Cardiac fibroblast (primary cell): ENCODE measurements at regions not wholly inside any gene's neighbourhood (a gene's known extent, or its start where the extent isn't known, plus 50 kb on each side); places are given as distances from the start of the nearest gene placed in this dataset.
"Not testable (repeated sequence)": the region's sequence is repeated elsewhere in the genome, so short reads cannot be mapped to it uniquely, and the experiment has no call there.

Experiments
- DNase-seq, 2 donors: peaks; one replicate each; pipeline versions ENCODE4 v3.0.0 to v3.0.0-alpha.2; 2010; ENCODE audit warnings: low read depth in 2 of 2
- H3K4me3 ChIP-seq, 2 donors: replicated peaks in 1 of 2; 1 replicate in 1 of 2; 2 replicates in 1 of 2; pipeline ENCODE4 v1.5.1; 2011; ENCODE audit warnings: low read depth in 2 of 2, low read length in 2 of 2, mild to moderate bottlenecking in 2 of 2, moderate library complexity in 1 of 2
- TF ChIP-seq, protein P1 (sequence below): IDR thresholded peaks from one replicate; pipeline ENCODE4 v1.5.1; 2011; ENCODE audit warnings: low read depth, mild to moderate bottlenecking, low read length, inconsistent platforms

DNA sequence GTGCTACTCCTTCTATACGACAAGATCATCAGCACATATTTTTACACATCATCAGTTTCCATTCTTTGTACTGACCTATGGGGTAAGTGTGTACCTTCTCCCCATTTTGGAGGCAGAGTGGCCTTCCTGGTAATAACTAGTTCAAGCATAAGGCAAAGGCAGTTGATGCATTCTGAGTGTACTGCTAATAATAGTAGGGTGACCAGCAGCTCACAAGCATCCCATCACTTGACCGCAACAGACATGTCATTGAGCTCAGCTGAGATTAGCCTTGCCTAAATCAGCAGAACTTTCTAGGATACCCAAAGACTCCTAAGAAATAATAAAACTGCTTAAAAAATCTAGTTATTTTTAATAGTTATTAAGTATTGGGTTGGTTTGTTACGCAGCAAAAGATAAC is 329.8 kb upstream of the FRG2C start:
- TF ChIP-seq, protein P1, sequence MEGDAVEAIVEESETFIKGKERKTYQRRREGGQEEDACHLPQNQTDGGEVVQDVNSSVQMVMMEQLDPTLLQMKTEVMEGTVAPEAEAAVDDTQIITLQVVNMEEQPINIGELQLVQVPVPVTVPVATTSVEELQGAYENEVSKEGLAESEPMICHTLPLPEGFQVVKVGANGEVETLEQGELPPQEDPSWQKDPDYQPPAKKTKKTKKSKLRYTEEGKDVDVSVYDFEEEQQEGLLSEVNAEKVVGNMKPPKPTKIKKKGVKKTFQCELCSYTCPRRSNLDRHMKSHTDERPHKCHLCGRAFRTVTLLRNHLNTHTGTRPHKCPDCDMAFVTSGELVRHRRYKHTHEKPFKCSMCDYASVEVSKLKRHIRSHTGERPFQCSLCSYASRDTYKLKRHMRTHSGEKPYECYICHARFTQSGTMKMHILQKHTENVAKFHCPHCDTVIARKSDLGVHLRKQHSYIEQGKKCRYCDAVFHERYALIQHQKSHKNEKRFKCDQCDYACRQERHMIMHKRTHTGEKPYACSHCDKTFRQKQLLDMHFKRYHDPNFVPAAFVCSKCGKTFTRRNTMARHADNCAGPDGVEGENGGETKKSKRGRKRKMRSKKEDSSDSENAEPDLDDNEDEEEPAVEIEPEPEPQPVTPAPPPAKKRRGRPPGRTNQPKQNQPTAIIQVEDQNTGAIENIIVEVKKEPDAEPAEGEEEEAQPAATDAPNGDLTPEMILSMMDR, result no peak
- DNase-seq, result no peak
- no peak overlapping the region for H3K4me3 ChIP-seq

DNA sequence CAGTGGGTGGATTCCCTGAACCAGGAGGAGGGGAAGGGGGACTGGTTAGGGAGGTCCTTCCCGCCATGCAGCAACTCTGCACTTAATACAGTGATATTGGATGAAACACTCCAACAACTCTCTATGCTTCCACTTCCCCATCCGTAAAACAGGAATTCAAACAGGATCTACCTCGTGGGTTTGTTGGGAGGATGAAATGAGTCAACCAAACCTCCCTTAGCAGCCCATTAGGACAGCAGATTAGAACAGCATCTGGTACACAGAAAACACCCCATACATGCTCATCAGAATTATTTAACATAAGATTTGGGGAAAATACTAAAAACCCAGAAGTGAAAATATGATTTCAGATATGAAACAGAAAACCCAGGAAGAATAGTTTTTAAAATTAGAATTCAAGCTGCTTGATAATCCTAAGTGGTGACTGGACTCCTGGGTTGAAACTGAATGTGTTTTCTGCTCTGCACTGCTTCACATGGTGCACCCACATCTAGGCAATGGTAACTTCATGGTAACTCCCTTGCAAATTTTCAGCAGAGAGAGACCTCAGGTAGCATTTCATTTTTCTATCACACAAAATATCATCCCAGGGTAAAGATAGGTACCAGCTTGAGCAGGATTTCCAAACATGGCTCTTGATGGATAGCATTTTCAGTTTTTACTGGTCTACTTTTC is 326.8 kb upstream of the FRG2C start:
- TF ChIP-seq, protein P1, result no peak
- DNase-seq, result no peak
- H3K4me3 ChIP-seq, result no peak overlapping the region

DNA sequence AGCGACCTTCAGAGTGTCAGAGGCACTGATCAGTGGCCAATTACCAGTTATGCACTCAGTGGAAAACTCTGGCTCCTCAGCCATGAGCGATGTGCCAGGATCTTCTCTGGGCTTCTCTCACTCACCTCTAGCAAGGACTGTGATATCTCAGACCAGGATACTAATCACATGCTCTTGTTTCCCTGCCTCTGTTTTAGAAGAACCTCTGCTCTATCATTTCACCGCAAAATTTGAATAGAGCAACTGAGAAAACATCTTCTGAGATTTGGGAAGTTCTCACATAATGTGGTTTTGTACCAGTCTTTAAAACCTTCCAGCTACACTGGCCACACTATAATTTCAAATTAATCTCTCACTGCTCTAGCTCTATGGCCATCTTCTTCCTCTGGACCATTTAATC is 325.8 kb upstream of the FRG2C start:
- TF ChIP-seq, protein P1, result no peak
- no peak for DNase-seq
- no peak overlapping the region for H3K4me3 ChIP-seq

DNA sequence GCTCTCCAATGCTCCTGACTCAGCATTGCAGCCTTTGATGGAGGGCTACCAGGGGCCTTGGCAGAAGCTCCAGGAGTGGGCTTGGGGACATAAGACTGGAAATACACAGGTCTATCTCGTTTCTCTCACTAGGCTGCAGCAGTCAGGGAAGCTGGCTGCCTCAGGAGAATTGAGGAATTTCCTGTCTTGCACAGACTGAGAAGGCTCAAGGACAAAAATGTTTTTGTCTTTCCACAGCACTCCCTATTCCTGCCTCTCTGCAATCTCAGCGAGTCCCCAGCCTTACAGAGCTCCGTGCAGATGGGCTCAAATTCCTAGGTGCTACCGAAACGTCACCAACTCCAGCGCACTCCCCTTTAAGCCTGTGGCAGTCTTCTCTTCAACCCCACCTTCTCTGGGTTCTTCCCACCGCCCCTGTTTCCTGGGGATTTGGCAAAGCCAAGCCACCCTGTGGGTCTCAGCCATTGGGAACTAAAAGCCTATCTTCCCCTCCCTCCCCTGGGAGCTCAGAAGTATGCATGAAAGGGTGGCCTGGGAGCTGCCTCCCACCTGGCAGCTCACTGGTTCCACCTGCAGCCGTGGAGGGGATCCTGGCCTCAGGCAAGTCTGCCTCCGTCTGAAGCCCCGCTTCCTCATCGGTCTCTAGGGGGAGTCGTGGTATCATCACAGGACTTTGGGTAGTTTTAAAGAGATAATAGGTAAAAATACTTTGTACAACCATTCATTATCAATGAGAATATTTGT is 322.6 kb upstream of the FRG2C start:
- no peak overlapping the region for H3K4me3 ChIP-seq
- DNase-seq, result peak in 1 of 2 donors; percentile 1
- TF ChIP-seq, protein P1, result no peak

DNA sequence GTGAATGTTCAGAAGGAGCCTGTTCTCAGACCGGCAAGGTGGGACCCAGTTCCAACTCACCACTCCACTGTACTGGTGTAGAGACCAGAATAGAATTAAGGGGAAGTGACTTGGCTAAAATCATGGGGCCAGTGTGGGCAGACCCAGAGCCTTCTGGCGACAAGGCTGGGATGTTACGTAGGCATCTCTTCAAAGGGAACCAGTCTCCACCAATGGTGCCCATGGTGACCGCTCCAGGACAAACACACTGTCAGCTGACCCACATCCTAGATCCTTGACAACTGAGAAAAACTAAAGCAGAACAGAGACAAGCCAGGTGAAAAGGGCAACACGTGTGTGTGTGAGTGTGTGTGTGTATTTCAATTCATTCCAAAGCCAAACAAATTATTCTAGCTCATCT is 321.7 kb upstream of the FRG2C start:
- TF ChIP-seq, protein P1, result no peak

DNA sequence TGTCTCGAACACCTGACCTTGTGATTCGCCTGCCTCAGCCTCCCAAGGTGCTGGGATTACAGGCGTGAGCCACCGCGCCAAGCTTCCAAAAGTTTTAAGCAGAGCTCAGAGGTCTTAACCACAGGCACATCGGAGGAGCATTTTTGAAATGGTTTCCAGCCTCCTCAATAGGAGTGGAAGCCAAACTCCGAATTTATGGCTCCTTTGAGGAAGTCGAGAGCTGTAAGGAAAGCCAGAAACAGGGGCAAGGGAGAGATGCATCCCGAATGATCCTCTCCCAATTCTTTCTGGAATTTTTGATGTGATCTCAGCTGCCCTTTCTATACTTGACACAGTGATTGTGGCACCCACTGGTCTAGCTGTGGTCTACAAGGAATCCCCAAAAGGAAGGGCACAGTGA is 313.6 kb upstream of the FRG2C start:
- DNase-seq, H3K4me3 ChIP-seq: not testable (repeated sequence)

More for the DNA sequence above, 321.7 kb upstream of the FRG2C start:
- DNase-seq, result no peak
- H3K4me3 ChIP-seq, result no peak overlapping the region

DNA sequence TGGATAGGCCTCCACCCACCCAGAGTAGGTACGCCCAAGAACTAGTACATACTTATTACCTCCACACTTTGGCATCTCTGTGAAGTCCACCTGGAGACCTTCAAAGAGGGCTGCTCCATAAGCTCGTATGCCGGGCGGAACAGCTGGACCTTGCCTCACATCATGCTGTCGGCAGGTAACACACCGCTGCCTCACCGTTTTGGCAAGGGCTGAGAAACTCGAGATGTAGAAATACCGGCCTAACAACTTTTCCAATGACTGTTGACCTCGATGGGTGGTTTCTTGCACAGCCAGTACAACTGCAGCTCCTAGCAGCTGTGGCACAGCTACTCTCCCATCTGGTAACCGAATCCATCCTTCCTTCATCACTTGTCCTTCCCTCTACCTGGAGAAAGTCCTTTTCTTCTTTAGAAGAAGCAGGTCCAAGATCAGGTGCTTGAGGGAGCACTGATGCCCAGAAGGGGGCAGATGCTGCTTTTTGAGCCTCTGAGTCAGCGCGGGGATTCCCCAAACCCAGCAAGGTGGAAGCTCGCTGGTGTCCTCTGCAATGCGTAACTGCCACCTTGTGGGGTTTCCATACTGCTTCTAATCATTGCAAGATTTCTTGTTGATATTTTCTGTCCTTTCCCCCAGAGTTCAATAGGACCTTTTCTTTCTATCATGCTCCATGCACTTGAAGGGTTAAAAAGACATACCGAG is 301.9 kb upstream of the FRG2C start:
- not testable (repeated sequence) for DNase-seq, H3K4me3 ChIP-seq

DNA sequence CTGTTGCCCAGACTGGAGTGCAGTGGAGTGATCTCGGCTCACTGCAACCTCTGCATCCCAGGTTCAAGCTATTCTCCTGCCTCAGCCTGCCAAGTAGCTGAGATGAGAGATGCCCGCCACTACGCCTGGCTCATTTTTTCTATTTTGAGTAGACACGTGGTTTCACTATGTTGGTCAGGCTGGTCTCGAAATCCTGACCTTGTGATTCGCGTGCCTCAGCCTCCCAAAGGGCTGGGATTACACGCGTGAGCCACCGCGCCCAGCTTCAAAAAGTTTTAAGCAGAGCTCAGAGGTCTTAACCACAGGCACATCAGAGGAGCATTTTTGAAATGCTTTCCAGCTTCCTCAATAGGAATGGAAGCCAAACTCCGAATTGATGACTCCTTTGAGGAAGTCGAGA is 291.2 kb upstream of the FRG2C start:
- not testable (repeated sequence) for H3K4me3 ChIP-seq, DNase-seq

DNA sequence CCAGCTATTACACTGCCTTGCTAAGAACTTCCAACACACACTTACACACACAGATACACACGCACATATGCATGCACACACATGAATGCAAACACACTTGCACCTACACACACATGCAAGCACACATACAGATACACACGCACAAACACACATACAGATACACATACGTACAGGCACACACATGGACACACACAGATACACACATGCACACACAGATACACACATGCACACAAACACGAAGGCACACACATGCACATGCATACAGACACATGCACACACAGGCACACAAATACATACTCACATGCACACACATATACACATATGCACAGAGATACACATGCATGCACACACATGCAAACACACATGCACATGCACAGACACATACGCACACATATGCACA is 284.3 kb upstream of the FRG2C start:
- DNase-seq, H3K4me3 ChIP-seq: not testable (repeated sequence)
